PC-3 (cell line): ENCODE measurements at regions not wholly inside any gene's neighbourhood (a gene's known extent, or its start where the extent isn't known, plus 50 kb on each side); places are given as distances from the start of the nearest gene placed in this dataset.

Source experiments
- ATAC-seq: fragments of 200-7000 bp; cut with Tn5 transposase; 2 replicates; pipeline ENCODE4 v1.9.1; 2020; ENCODE audit warnings: mild to moderate bottlenecking, moderate library complexity
- BruUV-seq: library from RNA; stranded (reverse); fragments of 400-500 nt; replicated peaks from 2 replicates; lab custom pipeline; 2021; lab: Mats Ljungman, UMichigan
- CTCF ChIA-PET: fragments of 300-600 bp; sonication (Branson Sonifier 250); formaldehyde crosslinking; loops from one replicate; lab custom pipeline; 2022; ENCODE audit warnings: antibody characterized with exemption; lab: Charles Lee
- POLR2A ChIA-PET: fragments of 300-600 bp; sonication (Branson Sonifier 250); formaldehyde crosslinking; loops from one replicate; lab custom pipeline; 2022; ENCODE audit warnings: antibody characterized with exemption; ENCODE audit not compliant: unreplicated experiment; lab: Charles Lee
- DNase-seq: peaks from one replicate; pipeline ENCODE4 v3.0.0-alpha.2; 2015
- H2AFZ ChIP-seq: fragments of 300-600 bp; sonication (generic); 2 replicates; pipeline ENCODE4 v1.6.0; 2016; ENCODE audit warnings: antibody characterized with exemption, low read length
- H3F3A ChIP-seq: fragments of 300-600 bp; sonication (generic); one replicate; pipeline ENCODE4 v1.6.0; 2017; ENCODE audit warnings: antibody characterized with exemption, low read length, control low read depth, mild to moderate bottlenecking; ENCODE audit not compliant: unreplicated experiment
- H3K27ac ChIP-seq: fragments of 300-600 bp; sonication (generic); 2 replicates; pipeline ENCODE4 v1.5.1; 2016; ENCODE audit warnings: mild to moderate bottlenecking, low read length
- H3K27me3 ChIP-seq: fragments of 300-600 bp; sonication (generic); 2 replicates; pipeline ENCODE4 v1.6.1; 2016; ENCODE audit warnings: low read length, mixed read lengths
- H3K36me3 ChIP-seq: fragments of 300-600 bp; sonication (generic); 2 replicates; pipeline ENCODE4 v1.6.1; 2016; ENCODE audit warnings: low read depth, mixed run types, low read length, mixed read lengths
- H3K4me1 ChIP-seq: fragments of 300-600 bp; sonication (generic); 2 replicates; pipeline ENCODE4 v1.5.1; 2016; ENCODE audit warnings: low read length; ENCODE audit not compliant: insufficient read depth
- H3K4me2 ChIP-seq: fragments of 300-600 bp; sonication (generic); 2 replicates; pipeline ENCODE4 v1.6.0; 2016; ENCODE audit warnings: low read length
- H3K4me3 ChIP-seq: fragments of 300-600 bp; sonication (generic); 2 replicates; pipeline ENCODE4 v1.5.1; 2016; ENCODE audit warnings: mild to moderate bottlenecking, low read length, mixed read lengths
- H3K79me2 ChIP-seq: fragments of 300-600 bp; sonication (generic); 2 replicates; pipeline ENCODE4 v1.6.1; 2017; ENCODE audit warnings: low read length, mixed read lengths
- H3K9ac ChIP-seq: fragments of 300-600 bp; sonication (generic); 2 replicates; pipeline ENCODE4 v1.6.0; 2016; ENCODE audit warnings: mild to moderate bottlenecking, low read length
- H3K9me2 ChIP-seq: fragments of 300-600 bp; sonication (generic); replicated peaks from 2 replicates; pipeline ENCODE4 v1.6.1; 2016; ENCODE audit warnings: mixed run types, low read length, mixed read lengths
- H3K9me3 ChIP-seq: fragments of 300-600 bp; sonication (generic); 2 replicates; pipeline ENCODE4 v1.6.1; 2016; ENCODE audit warnings: low read length, mixed read lengths
- H4K20me1 ChIP-seq: fragments of 300-600 bp; sonication (generic); 2 replicates; pipeline ENCODE4 v1.6.1; 2016; ENCODE audit warnings: low read length, mixed read lengths
- CTCF ChIP-seq: fragments of 300-600 bp; sonication (generic); conservative IDR thresholded peaks from 2 replicates; pipeline ENCODE4 v1.5.1; 2017; ENCODE audit warnings: antibody characterized with exemption, low read depth, mild to moderate bottlenecking, low read length
- EZH2 ChIP-seq: fragments of 300-600 bp; sonication (generic); IDR thresholded peaks from one replicate; pipeline ENCODE4 v1.6.1; 2017; ENCODE audit warnings: antibody characterized with exemption, mild to moderate bottlenecking, low read length; ENCODE audit not compliant: unreplicated experiment
- EZH2phosphoT487 ChIP-seq: fragments of 300-600 bp; sonication (generic); IDR thresholded peaks from 2 replicates; pipeline ENCODE4 v1.6.1; 2018; ENCODE audit warnings: mild to moderate bottlenecking, antibody characterized with exemption, low read length, borderline replicate concordance
- intact Hi-C: fragments of 100-400 bp; cut with micrococcal nuclease; formaldehyde crosslinking; loops from 2 replicates; pipeline ENCODE4 v1.9.0; 2023

GRCh38 chr9:79989079-79989478 is 417.3 kb downstream of the TLE4 start:
- intact Hi-C loops = no loop called here
- DNase-seq (no peak), ATAC-seq (no peak)
- Histone ChIP-seq H3K79me2 (no peaks in the 10 kb centered on the region), H3K27ac (no peak overlapping the region), H2AFZ (no peak overlapping the region), H3K27me3 (no peaks in the 10 kb centered on the region), H3K4me3 (no peak overlapping the region), H3K9me2 (no peaks in the 10 kb centered on the region), H3K4me1 (no peaks in the 10 kb centered on the region), H3K36me3 (no peaks in the 10 kb centered on the region), H3K9me3 (no peaks in the 10 kb centered on the region), H3F3A (no peaks in the 10 kb centered on the region), H3K4me2 (no peak overlapping the region), H3K9ac (no peak overlapping the region), H4K20me1 (no peaks in the 10 kb centered on the region)
- POLR2A ChIA-PET = no interaction called here
- CTCF ChIA-PET = no interaction called here
- TF ChIP-seq CTCF = no peak
- no peak for TF ChIP-seq EZH2
- TF ChIP-seq EZH2phosphoT487 = no peak
- BruUV-seq = no TSS peak

GRCh38 chr9:79988126-79988525 is 416.4 kb downstream of the TLE4 start:
- CTCF ChIA-PET = no interaction called here
- H3K4me3 ChIP-seq = no peak overlapping the region
- H3K27me3 ChIP-seq = no peaks in the 10 kb centered on the region
- no peaks in the 10 kb centered on the region for H3K9me3 ChIP-seq
- H4K20me1 ChIP-seq = no peaks in the 10 kb centered on the region
- no peaks in the 10 kb centered on the region for H3F3A ChIP-seq
- no peak overlapping the region for H3K9ac ChIP-seq
- no peak overlapping the region for H3K4me2 ChIP-seq
- DNase-seq = no peak
- TF ChIP-seq EZH2 = no peak
- no peak for TF ChIP-seq EZH2phosphoT487
- no peak for TF ChIP-seq CTCF
- ATAC-seq = no peak
- BruUV-seq = no TSS peak
- intact Hi-C loops = no loop called here
- no peaks in the 10 kb centered on the region for H3K4me1 ChIP-seq
- no peaks in the 10 kb centered on the region for H3K79me2 ChIP-seq
- no peaks in the 10 kb centered on the region for H3K36me3 ChIP-seq
- POLR2A ChIA-PET = no interaction called here
- no peak overlapping the region for H3K27ac ChIP-seq
- H2AFZ ChIP-seq = no peak overlapping the region
- no peaks in the 10 kb centered on the region for H3K9me2 ChIP-seq

DNA sequence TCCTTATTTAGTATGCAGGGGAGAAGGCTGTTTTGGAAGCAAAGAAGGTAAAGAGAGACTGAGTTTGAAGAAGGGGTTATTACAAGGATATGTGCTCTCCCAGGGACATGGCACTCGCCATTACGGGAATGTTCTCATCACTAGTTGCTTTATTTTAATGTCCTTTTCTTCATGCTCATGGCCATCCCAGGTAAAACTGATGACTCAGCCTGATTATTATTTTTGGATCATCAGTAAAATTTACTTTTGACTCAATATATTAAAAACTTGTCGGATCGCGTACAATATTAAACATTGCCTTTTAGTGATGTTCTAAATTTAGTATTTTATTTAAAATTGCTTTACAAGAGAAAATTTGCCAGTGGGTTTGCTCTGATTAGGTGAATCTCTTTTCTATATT is 414.7 kb downstream of the TLE4 start:
- Histone ChIP-seq H3K4me1 (no peaks in the 10 kb centered on the region), H4K20me1 (no peaks in the 10 kb centered on the region), H2AFZ (no peak overlapping the region), H3K4me3 (no peak overlapping the region), H3K4me2 (no peak overlapping the region), H3K36me3 (no peaks in the 10 kb centered on the region), H3K79me2 (no peaks in the 10 kb centered on the region), H3K9me2 (no peaks in the 10 kb centered on the region), H3K27me3 (no peaks in the 10 kb centered on the region; the same call in 1 of the 2 replicates), H3K9ac (no peak overlapping the region), H3F3A (no peaks in the 10 kb centered on the region), H3K9me3 (no peaks in the 10 kb centered on the region), H3K27ac (no peak overlapping the region)
- no TSS peak for BruUV-seq
- ATAC-seq (no peak), DNase-seq (no peak)
- ChIA-PET CTCF (no interaction called here), POLR2A (no interaction called here)
- TF ChIP-seq CTCF (no peak), EZH2phosphoT487 (no peak), EZH2 (no peak)
- intact Hi-C loops = no loop called here
